Cerebellar nuclear complex (tissue), 1 donor: ENCODE measurements at regions not wholly inside any gene's neighbourhood (a gene's known extent, or its start where the extent isn't known, plus 50 kb on each side); places are given as distances from the start of the nearest gene placed in this dataset.
"Not testable (repeated sequence)": the region's sequence is repeated elsewhere in the genome, so short reads cannot be mapped to it uniquely, and the experiment has no call there.

Experiments used
- DNase-seq, 2 experiments: peaks; one replicate each; lab custom pipeline; 2025; lab: John Stamatoyannopoulos, UW

DNA sequence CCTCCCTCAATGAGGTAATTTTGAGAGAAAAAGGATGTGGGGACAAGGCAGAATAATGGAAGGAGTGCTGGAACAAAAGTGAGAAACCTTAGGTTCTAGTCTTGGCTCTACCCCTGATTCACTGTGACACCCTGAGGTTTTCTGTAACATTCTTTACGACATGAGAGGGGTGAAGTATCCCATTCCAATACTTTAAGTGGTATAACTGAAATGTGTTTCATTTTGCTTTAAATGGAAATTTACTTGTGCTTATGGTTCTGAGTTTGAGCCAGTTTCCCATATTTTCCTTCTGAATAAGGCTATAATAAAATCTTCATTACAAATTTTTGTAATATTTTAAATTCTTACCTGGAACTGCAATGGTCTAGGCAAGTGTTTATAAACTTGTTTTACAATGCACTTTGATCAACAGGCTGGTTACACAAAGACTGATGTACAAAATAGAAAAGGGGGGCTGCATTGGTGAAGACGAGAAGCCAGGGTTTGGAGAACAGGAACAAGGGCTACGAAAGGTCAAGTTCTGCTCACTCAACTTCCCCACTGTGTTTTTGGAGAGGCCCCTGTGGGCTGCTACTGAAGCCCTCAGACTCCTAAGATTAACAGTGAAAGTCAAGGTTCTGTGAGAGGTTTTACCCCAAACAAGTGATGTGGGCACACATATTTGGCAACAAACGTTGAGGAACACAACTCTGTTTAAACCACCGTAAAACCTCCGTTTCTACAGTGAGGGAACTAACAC lies 171.9 kb upstream of the ELL2 start:
- no peak for DNase-seq

- DNase-seq: no peak
Measured at GRCh38 chr5:96129276-96129675, 167.6 kb upstream of the ELL2 start.

DNA sequence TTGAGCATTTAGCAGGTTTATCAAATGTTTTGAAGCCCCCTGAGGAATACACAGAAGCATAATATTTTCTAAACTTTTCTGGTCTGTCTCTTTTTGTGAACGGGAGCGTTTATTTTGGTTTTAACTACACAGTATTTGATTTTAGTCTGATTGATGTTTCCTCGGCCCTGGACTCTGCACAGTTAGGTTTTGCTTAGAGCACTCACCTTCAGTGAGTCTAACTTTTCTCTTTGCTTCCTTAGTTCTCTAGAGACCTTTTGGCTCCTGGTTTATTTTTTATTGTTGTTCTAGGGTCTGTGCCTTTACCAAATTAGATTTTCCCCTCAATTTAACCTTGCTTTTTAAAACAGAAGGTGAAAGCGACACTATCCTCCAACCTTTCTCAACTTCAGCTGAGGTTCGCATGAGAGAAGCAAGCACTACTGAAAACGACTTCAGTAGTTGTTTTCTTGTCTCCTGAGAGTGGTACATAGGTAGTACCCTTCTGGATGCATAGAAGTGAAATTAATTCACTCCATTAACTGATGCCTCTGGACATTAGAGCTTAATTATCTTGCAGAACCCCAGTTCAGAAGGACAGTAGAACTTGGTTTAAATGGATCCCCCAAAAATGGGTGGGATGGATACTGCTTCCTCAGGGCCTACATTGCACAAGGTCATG lies 166.7 kb upstream of the ELL2 start:
- DNase-seq: no peak

- no peak for DNase-seq
Measured at GRCh38 chr5:96127538-96127937, 165.9 kb upstream of the ELL2 start.

- DNase-seq: no peak
Measured at GRCh38 chr5:96125231-96125891, 163.7 kb upstream of the ELL2 start.

GRCh38 chr5:96124589-96124988 lies 162.9 kb upstream of the ELL2 start:
- no peak for DNase-seq

DNA sequence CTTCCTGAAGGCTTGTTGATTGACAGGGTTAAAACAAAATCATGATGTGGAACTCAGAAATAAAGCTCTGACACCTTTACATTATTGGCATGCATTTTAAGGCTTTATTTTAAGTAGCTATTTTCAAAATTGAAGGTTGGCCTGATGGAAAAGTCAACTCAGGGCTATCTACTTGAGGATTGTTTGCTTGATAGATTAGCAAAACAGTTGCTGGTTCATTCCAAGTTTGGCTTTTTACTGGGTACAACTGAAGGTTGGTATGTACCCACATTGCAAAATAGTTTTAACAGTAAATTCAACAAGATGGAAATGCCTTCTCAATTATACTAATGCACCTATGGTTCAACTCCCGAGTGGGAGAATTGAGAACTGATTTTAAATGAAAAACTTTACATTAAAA lies 161.8 kb upstream of the ELL2 start:
- no peak for DNase-seq

GRCh38 chr5:96121364-96121763 lies 159.7 kb upstream of the ELL2 start:
- DNase-seq: no peak

GRCh38 chr5:96120120-96120519 lies 158.5 kb upstream of the ELL2 start:
- no peak for DNase-seq

GRCh38 chr5:96117771-96118651 lies 156.4 kb upstream of the ELL2 start:
- DNase-seq: no peak

DNA sequence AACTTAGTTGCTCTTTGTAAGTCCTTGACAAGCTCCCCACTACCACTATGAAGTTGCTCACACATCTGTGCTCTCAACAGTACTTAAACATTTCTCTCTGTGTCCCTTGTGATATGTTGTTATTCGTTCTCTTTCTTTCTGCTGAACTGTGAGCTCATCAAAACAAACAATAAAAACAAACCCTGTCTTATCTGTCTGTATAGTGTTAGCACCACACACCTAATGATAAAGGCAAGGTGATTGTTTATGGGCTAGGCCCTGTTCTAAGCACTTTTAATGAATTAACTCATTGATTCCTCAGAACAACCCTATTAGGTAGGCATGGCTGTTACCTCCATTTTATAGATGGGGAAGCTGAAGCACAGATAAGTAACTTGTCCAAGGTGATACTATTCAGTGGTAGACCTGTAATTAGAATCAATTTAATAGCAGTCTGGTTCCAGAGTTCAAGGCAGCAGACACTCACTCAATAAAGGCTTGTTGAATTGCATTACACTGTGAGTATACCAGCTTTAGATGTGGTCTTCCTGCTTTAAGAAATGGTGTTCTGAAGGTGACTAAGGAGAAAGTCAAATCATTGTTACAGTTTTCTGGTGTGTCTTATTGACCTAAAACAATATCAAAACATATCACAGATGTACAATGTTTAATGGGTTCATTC lies 153.6 kb upstream of the ELL2 start:
- no peak for DNase-seq

DNA sequence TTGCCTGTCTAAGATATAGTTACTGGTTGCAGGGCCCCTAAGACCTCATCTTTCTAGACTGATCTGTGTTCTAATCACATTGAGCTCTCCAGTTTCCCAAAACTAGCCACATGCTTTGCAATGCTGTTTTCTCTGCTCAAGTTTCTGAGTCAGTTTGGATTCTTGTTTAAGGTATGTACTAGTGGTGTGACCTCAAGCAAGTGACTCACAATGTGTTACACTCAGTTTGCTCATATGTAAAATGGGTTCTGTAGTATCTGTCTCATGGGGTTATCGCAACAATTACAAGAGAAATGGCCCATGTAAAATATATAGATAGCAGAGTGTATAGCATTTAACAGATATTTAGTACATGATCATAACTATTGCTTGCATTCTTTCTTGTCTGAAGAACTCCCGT lies 153.1 kb upstream of the ELL2 start:
- no peak for DNase-seq

GRCh38 chr5:96113170-96113939 lies 151.7 kb upstream of the ELL2 start:
- no peak for DNase-seq

DNA sequence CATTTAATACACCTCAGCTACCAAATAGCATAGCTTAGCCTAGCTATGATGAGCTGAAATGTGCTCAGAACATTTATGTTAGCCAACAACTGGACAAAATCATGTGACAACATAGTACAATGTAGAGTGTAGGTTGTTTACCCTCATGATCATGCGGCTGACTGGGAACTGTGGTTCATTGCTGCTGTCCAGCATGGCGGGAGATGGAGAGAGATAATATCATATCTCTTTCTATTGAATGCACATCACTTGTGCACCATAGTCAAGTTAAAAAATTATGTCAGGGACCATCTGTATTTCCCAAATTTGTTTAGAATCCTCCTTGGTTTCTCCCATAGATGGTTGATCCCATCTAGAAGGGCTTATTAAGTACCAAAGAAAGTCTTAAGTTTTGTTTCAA lies 151.1 kb upstream of the ELL2 start:
- no peak for DNase-seq

DNA sequence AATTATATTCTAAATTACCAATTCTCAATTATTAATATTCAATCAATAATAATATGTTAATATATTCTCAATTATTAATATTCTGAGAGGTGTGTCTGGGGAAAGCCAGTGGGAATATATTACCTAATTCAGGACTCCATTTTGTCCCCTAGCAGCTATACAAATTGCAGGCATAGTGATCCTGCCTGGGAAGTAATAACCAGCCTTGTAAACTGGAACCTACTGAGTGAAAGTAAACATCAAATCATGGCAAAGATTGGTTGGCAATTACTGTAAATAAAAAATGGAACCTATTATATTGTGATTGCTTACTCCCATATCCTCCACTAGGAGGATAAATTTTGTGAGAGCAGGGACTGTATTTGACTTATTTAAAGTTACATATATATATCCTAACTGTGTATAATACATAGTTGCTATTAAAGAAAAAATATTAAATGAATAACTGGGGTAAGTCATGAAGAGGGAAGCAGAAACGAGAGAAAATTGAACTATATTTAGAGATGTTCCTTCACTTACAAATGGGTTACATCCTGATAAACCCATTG lies 150.5 kb upstream of the ELL2 start:
- no peak for DNase-seq

- no peak for DNase-seq
Measured at GRCh38 chr5:96111080-96111756, 149.6 kb upstream of the ELL2 start.

GRCh38 chr5:96110300-96110699 lies 148.6 kb upstream of the ELL2 start:
- no peak for DNase-seq

GRCh38 chr5:96108629-96109028 lies 147.0 kb upstream of the ELL2 start:
- not testable (repeated sequence) for DNase-seq

DNA sequence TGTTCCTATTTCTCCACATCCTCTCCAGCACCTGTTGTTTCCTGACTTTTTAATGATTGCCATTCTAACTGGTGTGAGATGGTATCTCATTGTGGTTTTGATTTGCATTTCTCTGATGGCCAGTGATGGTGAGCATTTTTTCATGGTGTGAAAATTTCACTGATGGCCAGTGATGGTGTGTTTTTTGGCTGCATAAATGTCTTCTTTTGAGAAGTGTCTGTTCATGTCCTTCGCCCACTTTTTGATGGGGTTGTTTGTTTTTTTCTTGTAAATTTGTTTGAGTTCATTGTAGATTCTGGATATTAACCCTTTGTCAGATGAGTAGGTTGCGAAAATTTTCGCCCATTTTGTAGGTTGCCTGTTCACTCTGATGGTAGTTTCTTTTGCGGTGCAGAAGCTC lies 142.2 kb upstream of the ELL2 start:
- not testable (repeated sequence) for DNase-seq
